ENCODE measurements at regions not wholly inside any gene's neighbourhood (a gene's known extent, or its start where the extent isn't known, plus 50 kb on each side); places are given as distances from the start of the nearest gene placed in this dataset.

- no peak overlapping the region for H3K4me2 ChIP-seq
- no peaks in the 10 kb centered on the region for H3K9me2 ChIP-seq (replicated peaks; ENCODE audit: insufficient read depth)
- H3K4me3 ChIP-seq, result no peak overlapping the region
- no peaks in the 10 kb centered on the region for H4K20me1 ChIP-seq (ENCODE audit: insufficient read depth, poor library complexity, severe bottlenecking)
- no peak overlapping the region for H3K27ac ChIP-seq
- TF ChIP-seq CTCF (IDR thresholded peaks at IDR 0.05; ENCODE audit: poor library complexity), result no peak
- TF ChIP-seq EZH2phosphoT487 (IDR thresholded peaks at IDR 0.05; ENCODE audit: low read depth, severe bottlenecking, unreplicated experiment), result no peak
- no peak for TF ChIP-seq EZH2 (IDR thresholded peaks at IDR 0.05; ENCODE audit: borderline replicate concordance)
- no peaks in the 10 kb centered on the region for H3K9me3 ChIP-seq (ENCODE audit: low read depth)
- H2AFZ ChIP-seq, result no peak overlapping the region
- no peaks in the 10 kb centered on the region for H3K79me2 ChIP-seq
- DNase-seq (ENCODE audit: low spot score), result no peak
- H3K27me3 ChIP-seq, result no peaks in the 10 kb centered on the region
- WGBS (ENCODE audit: low lambda C conversion rate, missing lambda C conversion rate), result 67% methylated on average over 1 of the region's 1 CpG
- H3K36me3 ChIP-seq (replicated peaks; ENCODE audit: insufficient read depth, low read depth), result no peaks in the 10 kb centered on the region
- no peaks in the 10 kb centered on the region for H3K4me1 ChIP-seq (ENCODE audit: insufficient read depth)
Measured at GRCh38 chr5:110096419-110096818, 406.7 kb downstream of the MAN2A1 start.

- no peak overlapping the region for H3K4me3 ChIP-seq
- no peaks in the 10 kb centered on the region for H3K36me3 ChIP-seq (replicated peaks; ENCODE audit: insufficient read depth, low read depth)
- TF ChIP-seq EZH2 (IDR thresholded peaks at IDR 0.05; ENCODE audit: borderline replicate concordance) (no peak), CTCF (IDR thresholded peaks at IDR 0.05; ENCODE audit: poor library complexity) (no peak), EZH2phosphoT487 (IDR thresholded peaks at IDR 0.05; ENCODE audit: low read depth, severe bottlenecking, unreplicated experiment) (no peak)
- H3K79me2 ChIP-seq, result no peaks in the 10 kb centered on the region
- H3K27me3 ChIP-seq, result no peaks in the 10 kb centered on the region
- H3K27ac ChIP-seq, result no peak overlapping the region
- H4K20me1 ChIP-seq (ENCODE audit: insufficient read depth, poor library complexity, severe bottlenecking), result no peaks in the 10 kb centered on the region
- no peak overlapping the region for H2AFZ ChIP-seq
- H3K4me1 ChIP-seq (ENCODE audit: insufficient read depth), result no peaks in the 10 kb centered on the region
- DNase-seq (ENCODE audit: low spot score), result no peak
- H3K4me2 ChIP-seq, result no peak overlapping the region
- no peaks in the 10 kb centered on the region for H3K9me2 ChIP-seq (replicated peaks; ENCODE audit: insufficient read depth)
- no peaks in the 10 kb centered on the region for H3K9me3 ChIP-seq (ENCODE audit: low read depth)
Measured at GRCh38 chr5:110099572-110099971, 409.8 kb downstream of the MAN2A1 start.

GRCh38 chr5:110103081-110103480 lies 413.4 kb downstream of the MAN2A1 start:
- peaks cover 14% of the 10 kb centered on the region for H3K4me1 ChIP-seq (ENCODE audit: insufficient read depth)
- H3K36me3 ChIP-seq (replicated peaks; ENCODE audit: insufficient read depth, low read depth), result no peaks in the 10 kb centered on the region
- 81% methylated on average over 1 of the region's 1 CpG for WGBS (ENCODE audit: low lambda C conversion rate, missing lambda C conversion rate)
- TF ChIP-seq EZH2 (IDR thresholded peaks at IDR 0.05; ENCODE audit: borderline replicate concordance) (no peak), CTCF (IDR thresholded peaks at IDR 0.05; ENCODE audit: poor library complexity) (no peak), EZH2phosphoT487 (IDR thresholded peaks at IDR 0.05; ENCODE audit: low read depth, severe bottlenecking, unreplicated experiment) (no peak)
- H3K9me3 ChIP-seq (ENCODE audit: low read depth), result no peaks in the 10 kb centered on the region
- no peaks in the 10 kb centered on the region for H3K27me3 ChIP-seq
- no peaks in the 10 kb centered on the region for H3K79me2 ChIP-seq
- no peak overlapping the region for H3K4me2 ChIP-seq
- no peaks in the 10 kb centered on the region for H4K20me1 ChIP-seq (ENCODE audit: insufficient read depth, poor library complexity, severe bottlenecking)
- H3K4me3 ChIP-seq, result no peak overlapping the region
- DNase-seq (ENCODE audit: low spot score), result no peak
- H2AFZ ChIP-seq, result no peak overlapping the region
- no peaks in the 10 kb centered on the region for H3K9me2 ChIP-seq (replicated peaks; ENCODE audit: insufficient read depth)
- no peak overlapping the region for H3K27ac ChIP-seq

Measured in hepatocyte (in vitro differentiated cells).